Lung (tissue), 11 donors: ENCODE measurements at regions not wholly inside any gene's neighbourhood (a gene's known extent, or its start where the extent isn't known, plus 50 kb on each side); places are given as distances from the start of the nearest gene placed in this dataset.

ENCODE experiments used
- ATAC-seq: fragments of 200-7000 bp; cut with Tn5 transposase; one replicate; pipeline ENCODE4 v1.9.1; 2020; ENCODE audit warnings: moderate number of reproducible peaks; ENCODE audit not compliant: insufficient read depth, low FRiP score
- DNase-seq, 3 donors: peaks; one replicate each; pipeline ENCODE4 v3.0.0-alpha.2; 2013 to 2017
- H3K27ac ChIP-seq, 2 donors: one replicate each; pipeline ENCODE4 v1.5.1; 2013; ENCODE audit warnings: mild to moderate bottlenecking in 2 of 2, moderate library complexity in 2 of 2, control low read depth in 1 of 2, inconsistent platforms in 1 of 2, low read depth in 1 of 2, low read length in 1 of 2
- H3K27me3 ChIP-seq, 3 donors: one replicate each; pipeline ENCODE4 v1.5.1; 2013; ENCODE audit warnings: low read length in 2 of 3; ENCODE audit not compliant: control insufficient read depth in 3 of 3, insufficient read depth in 3 of 3
- H3K36me3 ChIP-seq, 4 donors: one replicate each; pipeline ENCODE4 v1.5.1; 2013; ENCODE audit warnings: low read length in 4 of 4, mild to moderate bottlenecking in 1 of 4, moderate library complexity in 1 of 4; ENCODE audit not compliant: control insufficient read depth in 4 of 4, insufficient read depth in 4 of 4
- H3K4me1 ChIP-seq, 5 donors: one replicate each; pipeline ENCODE4 v1.5.1; 2013; ENCODE audit warnings: low read length in 5 of 5, mild to moderate bottlenecking in 2 of 5, moderate library complexity in 1 of 5; ENCODE audit not compliant: control insufficient read depth in 5 of 5, insufficient read depth in 5 of 5
- H3K4me3 ChIP-seq: one replicate; pipeline ENCODE4 v1.5.1; 2013; ENCODE audit warnings: mild to moderate bottlenecking, control low read depth, moderate library complexity
- H3K9ac ChIP-seq, 2 donors: one replicate each; pipeline ENCODE4 v1.5.1; 2013; ENCODE audit warnings: low read length in 2 of 2, control low read depth in 1 of 2; ENCODE audit not compliant: insufficient read depth in 1 of 2
- H3K9me3 ChIP-seq, 4 donors: one replicate each; pipeline ENCODE4 v1.5.1; 2013; ENCODE audit warnings: low read length in 3 of 4, mild to moderate bottlenecking in 1 of 4, moderate library complexity in 1 of 4; ENCODE audit not compliant: control insufficient read depth in 4 of 4, insufficient read depth in 3 of 4
- WGBS, 2 donors: extraction: QIAGEN DNeasy Blood & Tissue Kit; methylation state at CpG; one replicate each; pipeline ENCODE4 v1.1.7; 2013; 5-methylcytosine and 5-hydroxymethylcytosine counted together
- TF ChIP-seq, protein P1 (sequence below): IDR thresholded peaks from 2 replicates; pipeline ENCODE4 v1.5.1; 2012; ENCODE audit warnings: mild to moderate bottlenecking; ENCODE audit errors: control extremely low read depth, extremely low read depth
- donor health status: control.
- donor health status: control.
- donor health status: Bipolar disorder and iron deficiency.
- donor health status: healthy.
- donor health status: DM: yes; HTN: yes; CAD: no.

DNA sequence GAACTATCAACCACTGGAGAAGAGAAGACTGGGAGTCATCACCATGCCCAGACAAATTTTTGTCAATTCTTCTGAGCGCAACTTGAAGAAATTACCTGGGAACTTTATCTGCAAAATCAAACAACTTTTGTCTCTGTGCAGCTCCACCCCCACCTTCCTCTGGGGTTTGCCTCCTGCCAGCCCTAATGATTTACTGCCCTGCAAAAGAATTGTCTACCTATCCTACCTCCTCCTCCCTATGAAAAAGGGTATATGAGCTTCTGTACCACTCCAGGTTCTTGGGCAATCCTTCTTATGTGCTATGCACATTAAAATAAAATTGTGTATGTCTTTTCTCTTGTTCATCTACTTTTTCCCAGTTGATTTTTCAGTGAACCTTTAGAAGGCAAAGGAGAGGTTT, 191.9 kb downstream of the URB2 start:
- 92 to 94% methylated on average over 1 of the region's 1 CpG for WGBS, 2 donors
- DNase-seq (no peak), ATAC-seq (no peak)
- no peaks in the 10 kb centered on the region for H3K36me3 ChIP-seq
- no peak overlapping the region for H3K9ac ChIP-seq
- H3K27ac ChIP-seq = no peak overlapping the region
- TF ChIP-seq, protein P1, sequence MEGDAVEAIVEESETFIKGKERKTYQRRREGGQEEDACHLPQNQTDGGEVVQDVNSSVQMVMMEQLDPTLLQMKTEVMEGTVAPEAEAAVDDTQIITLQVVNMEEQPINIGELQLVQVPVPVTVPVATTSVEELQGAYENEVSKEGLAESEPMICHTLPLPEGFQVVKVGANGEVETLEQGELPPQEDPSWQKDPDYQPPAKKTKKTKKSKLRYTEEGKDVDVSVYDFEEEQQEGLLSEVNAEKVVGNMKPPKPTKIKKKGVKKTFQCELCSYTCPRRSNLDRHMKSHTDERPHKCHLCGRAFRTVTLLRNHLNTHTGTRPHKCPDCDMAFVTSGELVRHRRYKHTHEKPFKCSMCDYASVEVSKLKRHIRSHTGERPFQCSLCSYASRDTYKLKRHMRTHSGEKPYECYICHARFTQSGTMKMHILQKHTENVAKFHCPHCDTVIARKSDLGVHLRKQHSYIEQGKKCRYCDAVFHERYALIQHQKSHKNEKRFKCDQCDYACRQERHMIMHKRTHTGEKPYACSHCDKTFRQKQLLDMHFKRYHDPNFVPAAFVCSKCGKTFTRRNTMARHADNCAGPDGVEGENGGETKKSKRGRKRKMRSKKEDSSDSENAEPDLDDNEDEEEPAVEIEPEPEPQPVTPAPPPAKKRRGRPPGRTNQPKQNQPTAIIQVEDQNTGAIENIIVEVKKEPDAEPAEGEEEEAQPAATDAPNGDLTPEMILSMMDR = no peak
- H3K4me1 ChIP-seq = no peaks in the 10 kb centered on the region
- no peak overlapping the region for H3K4me3 ChIP-seq
- no peaks in the 10 kb centered on the region for H3K27me3 ChIP-seq
- peaks cover 0 to 2% (median 0%) of the 10 kb centered on the region in 4 donors for H3K9me3 ChIP-seq

DNA sequence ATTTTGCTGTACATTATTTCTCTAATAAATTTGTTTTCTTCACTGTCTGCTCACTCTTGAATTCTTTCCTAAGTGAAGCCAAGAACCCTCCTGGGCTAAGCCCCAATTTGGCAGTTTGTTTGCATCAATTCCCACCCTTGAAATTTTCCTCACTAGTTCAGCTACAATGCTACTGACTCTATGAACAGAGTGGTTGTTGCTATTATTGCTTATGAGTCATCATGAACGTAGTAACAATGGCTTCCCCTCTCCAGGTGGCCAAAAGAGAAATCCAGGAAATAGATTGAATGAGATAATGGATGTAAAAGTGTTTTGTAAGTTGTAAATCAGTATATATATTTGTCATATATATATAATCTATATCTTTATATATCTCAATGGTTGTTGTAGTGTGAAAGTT, 193.0 kb downstream of the URB2 start:
- H3K9me3 ChIP-seq = peaks cover 0 to 2% (median 0%) of the 10 kb centered on the region in 4 donors
- H3K4me1 ChIP-seq = no peaks in the 10 kb centered on the region
- H3K27me3 ChIP-seq = no peaks in the 10 kb centered on the region
- DNase-seq (no peak), ATAC-seq (no peak)
- no peaks in the 10 kb centered on the region for H3K36me3 ChIP-seq
- H3K4me3 ChIP-seq = no peak overlapping the region
- no peak overlapping the region for H3K27ac ChIP-seq
- 53 to 78% methylated on average over 1 of the region's 1 CpG for WGBS, 2 donors
- no peak overlapping the region for H3K9ac ChIP-seq
- TF ChIP-seq, protein P1 = no peak

DNA sequence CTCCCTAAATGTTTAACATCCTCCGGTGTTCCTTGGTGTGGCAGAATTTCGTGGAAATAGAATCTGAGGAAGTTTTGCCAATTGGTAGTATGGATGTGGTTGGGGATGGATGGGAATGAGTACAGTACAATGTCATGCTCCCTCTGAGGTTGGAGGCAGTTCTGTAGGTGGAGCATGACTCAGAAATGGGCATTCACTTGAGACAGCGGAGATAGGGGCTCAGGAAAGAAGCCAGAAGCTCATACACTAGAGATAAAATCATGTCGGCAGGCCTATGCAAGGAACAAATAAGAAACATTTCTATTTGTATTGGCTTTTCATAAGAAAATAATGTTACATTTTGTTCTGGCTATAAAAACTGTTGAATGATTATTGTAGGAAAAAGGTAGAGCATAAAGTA, 196.0 kb downstream of the URB2 start:
- ATAC-seq = no peak
- Histone ChIP-seq H3K9me3 (peaks cover 0 to 2% (median 0%) of the 10 kb centered on the region in 4 donors), H3K27me3 (no peaks in the 10 kb centered on the region), H3K9ac (no peak overlapping the region), H3K4me1 (no peaks in the 10 kb centered on the region), H3K4me3 (no peak overlapping the region), H3K36me3 (no peaks in the 10 kb centered on the region), H3K27ac (no peak overlapping the region)
- no peak for DNase-seq
- WGBS, 2 donors = 91 to 93% methylated on average over 4 of the region's 4 CpGs
- TF ChIP-seq, protein P1 = no peak

GRCh38 chr1:229825042-229825441, 199.0 kb downstream of the URB2 start:
- ATAC-seq = no peak
- 92 to 100% methylated on average over 2 of the region's 2 CpGs for WGBS, 2 donors
- Histone ChIP-seq H3K27ac (no peak overlapping the region), H3K9me3 (no peaks in the 10 kb centered on the region), H3K27me3 (no peaks in the 10 kb centered on the region), H3K4me3 (no peak overlapping the region), H3K4me1 (peaks cover 0 to 4% (median 0%) of the 10 kb centered on the region in 5 donors), H3K9ac (no peak overlapping the region), H3K36me3 (no peaks in the 10 kb centered on the region)
- no peak for DNase-seq
- TF ChIP-seq, protein P1 = no peak
